Natural killer cell (primary cell): ENCODE measurements at regions not wholly inside any gene's neighbourhood (a gene's known extent, or its start where the extent isn't known, plus 50 kb on each side); places are given as distances from the start of the nearest gene placed in this dataset.

Experiments
- ATAC-seq, 3 donors: fragments of 150-1000 bp in 2 of 3; fragments of 200-7000 bp in 1 of 3; cut with Tn5 transposase; 1 replicate in 1 of 3; 2 replicates in 2 of 3; pipeline ENCODE4 v1.10.0; 2021; ENCODE audit warnings: mild to moderate bottlenecking in 2 of 3, moderate library complexity in 2 of 3
- DNase-seq, 2 donors: peaks; one replicate each; pipeline versions ENCODE4 v3.0.0 to v3.0.0-alpha.2; 2013 to 2021; ENCODE audit warnings: mixed read lengths in 1 of 2
- H3K27ac ChIP-seq: one replicate; pipeline ENCODE4 v1.5.1; 2013; ENCODE audit warnings: mild to moderate bottlenecking, low read length
- H3K27me3 ChIP-seq: one replicate; pipeline ENCODE4 v1.6.1; 2013; ENCODE audit warnings: low read length; ENCODE audit not compliant: control insufficient read depth, insufficient read depth
- H3K36me3 ChIP-seq: one replicate; pipeline ENCODE4 v1.6.1; 2013; ENCODE audit warnings: low read length; ENCODE audit not compliant: control insufficient read depth, insufficient read depth
- H3K4me1 ChIP-seq: one replicate; pipeline ENCODE4 v1.6.1; 2013; ENCODE audit warnings: low read length; ENCODE audit not compliant: control insufficient read depth, insufficient read depth
- H3K4me3 ChIP-seq: one replicate; pipeline ENCODE4 v1.5.1; 2013; ENCODE audit warnings: low read length
- H3K9me3 ChIP-seq: one replicate; pipeline ENCODE4 v1.6.1; 2013; ENCODE audit warnings: low read length; ENCODE audit not compliant: control insufficient read depth, insufficient read depth
- H3K27ac Mint-ChIP-seq, 2 donors: one replicate each; pipeline ENCODE4 v1.8.0; 2022; ENCODE audit warnings: mild to moderate bottlenecking in 2 of 2, mixed read lengths in 2 of 2, moderate library complexity in 1 of 2
- H3K27me3 Mint-ChIP-seq, 2 donors: one replicate each; pipeline ENCODE4 v1.8.0; 2022; ENCODE audit warnings: low read depth in 2 of 2, mixed read lengths in 2 of 2
- H3K36me3 Mint-ChIP-seq: one replicate; pipeline ENCODE4 v1.8.0; 2022; ENCODE audit warnings: mixed read lengths
- H3K4me1 Mint-ChIP-seq, 2 donors: one replicate each; pipeline ENCODE4 v1.8.0; 2022; ENCODE audit warnings: mixed read lengths in 2 of 2
- H3K4me3 Mint-ChIP-seq: one replicate; pipeline ENCODE4 v1.8.0; 2022; ENCODE audit warnings: mild to moderate bottlenecking, moderate library complexity, mixed read lengths
- H3K9me3 Mint-ChIP-seq, 2 donors: one replicate each; pipeline ENCODE4 v1.8.0; 2022; ENCODE audit warnings: mixed read lengths in 2 of 2
- CTCF ChIP-seq: fragments of 200-600 bp; IDR thresholded peaks from one replicate; pipeline ENCODE4 v1.8.0; 2022; ENCODE audit warnings: antibody characterized with exemption
- WGBS: methylation state at CpG from one replicate; pipeline ENCODE4 v1.1.7; 2013; ENCODE audit warnings: missing lambda C conversion rate; ENCODE audit not compliant: insufficient coverage; 5-methylcytosine and 5-hydroxymethylcytosine counted together
- intact Hi-C: fragments of 100-400 bp; cut with micrococcal nuclease; formaldehyde crosslinking; loops from one replicate; pipeline ENCODE4 v1.14.2; 2022

GRCh38 chr2:107282135-107282534 lies 396.2 kb upstream of the ST6GAL2 start:
- no peaks in the 10 kb centered on the region for H3K4me1 ChIP-seq

GRCh38 chr2:107285621-107286299 lies 399.8 kb upstream of the ST6GAL2 start:
- no peaks in the 10 kb centered on the region for H3K4me1 ChIP-seq
- H3K27ac ChIP-seq = no peak overlapping the region
- no peaks in the 10 kb centered on the region for H3K36me3 Mint-ChIP-seq
- no peak overlapping the region for H3K4me3 Mint-ChIP-seq
- WGBS = 93% methylated on average over 3 of the region's 3 CpGs
- H3K27me3 ChIP-seq = no peaks in the 10 kb centered on the region
- no peak for TF ChIP-seq CTCF
- H3K4me1 Mint-ChIP-seq = no peaks in the 10 kb centered on the region
- H3K4me3 ChIP-seq = no peak overlapping the region
- peaks cover 3% of the 10 kb centered on the region for H3K9me3 ChIP-seq
- no peak for ATAC-seq
- DNase-seq = no peak
- no peaks in the 10 kb centered on the region for H3K27me3 Mint-ChIP-seq
- H3K27ac Mint-ChIP-seq = no peak overlapping the region
- intact Hi-C loops = no loop called here
- peaks cover 3 to 10% of the 10 kb centered on the region in 2 donors for H3K9me3 Mint-ChIP-seq
- no peaks in the 10 kb centered on the region for H3K36me3 ChIP-seq

More at GRCh38 chr2:107282135-107282534, 396.2 kb upstream of the ST6GAL2 start:
- no peak for TF ChIP-seq CTCF
- Mint-ChIP-seq H3K4me1 (no peaks in the 10 kb centered on the region), H3K27me3 (no peaks in the 10 kb centered on the region), H3K36me3 (no peaks in the 10 kb centered on the region), H3K9me3 (peaks cover 3 to 9% of the 10 kb centered on the region in 2 donors), H3K27ac (no peak overlapping the region), H3K4me3 (no peak overlapping the region)
- H3K27ac ChIP-seq = no peak overlapping the region
- ATAC-seq (no peak), DNase-seq (no peak)
- no peaks in the 10 kb centered on the region for H3K9me3 ChIP-seq
- no peaks in the 10 kb centered on the region for H3K36me3 ChIP-seq
- H3K27me3 ChIP-seq = no peaks in the 10 kb centered on the region
- H3K4me3 ChIP-seq = no peak overlapping the region
- intact Hi-C loops = no loop called here

- Mint-ChIP-seq H3K4me1 (no peaks in the 10 kb centered on the region), H3K36me3 (no peaks in the 10 kb centered on the region), H3K4me3 (no peak overlapping the region), H3K27me3 (no peaks in the 10 kb centered on the region), H3K27ac (no peak overlapping the region), H3K9me3 (peaks cover 0 to 10% of the 10 kb centered on the region in 2 donors)
- no peak for ATAC-seq
- intact Hi-C loops = no loop called here
- no peak for DNase-seq
- H3K27ac ChIP-seq = no peak overlapping the region
- H3K4me3 ChIP-seq = no peak overlapping the region
- H3K9me3 ChIP-seq = peaks cover 3% of the 10 kb centered on the region
- H3K4me1 ChIP-seq = no peaks in the 10 kb centered on the region
- TF ChIP-seq CTCF = no peak
- 100% methylated on average over 3 of the region's 3 CpGs for WGBS
- H3K27me3 ChIP-seq = no peaks in the 10 kb centered on the region
- H3K36me3 ChIP-seq = no peaks in the 10 kb centered on the region
Observed at GRCh38 chr2:107290041-107290440, 404.1 kb upstream of the ST6GAL2 start.

GRCh38 chr2:107303964-107304363 lies 418.0 kb upstream of the ST6GAL2 start:
- 23% methylated on average over 2 of the region's 2 CpGs for WGBS
- Histone ChIP-seq H3K4me3 (no peak overlapping the region), H3K9me3 (peaks cover 3% of the 10 kb centered on the region), H3K36me3 (no peaks in the 10 kb centered on the region), H3K4me1 (no peaks in the 10 kb centered on the region), H3K27ac (no peak overlapping the region), H3K27me3 (no peaks in the 10 kb centered on the region)
- Mint-ChIP-seq H3K9me3 (peaks cover 12 to 13% of the 10 kb centered on the region in 2 donors), H3K36me3 (no peaks in the 10 kb centered on the region), H3K27ac (no peak overlapping the region), H3K27me3 (no peaks in the 10 kb centered on the region), H3K4me3 (no peak overlapping the region), H3K4me1 (no peaks in the 10 kb centered on the region)
- TF ChIP-seq CTCF = no peak
- intact Hi-C loops = no loop called here
- DNase-seq (no peak), ATAC-seq (no peak)
